ENCODE measurements at regions not wholly inside any gene's neighbourhood (a gene's known extent, or its start where the extent isn't known, plus 50 kb on each side); places are given as distances from the start of the nearest gene placed in this dataset.

DNA sequence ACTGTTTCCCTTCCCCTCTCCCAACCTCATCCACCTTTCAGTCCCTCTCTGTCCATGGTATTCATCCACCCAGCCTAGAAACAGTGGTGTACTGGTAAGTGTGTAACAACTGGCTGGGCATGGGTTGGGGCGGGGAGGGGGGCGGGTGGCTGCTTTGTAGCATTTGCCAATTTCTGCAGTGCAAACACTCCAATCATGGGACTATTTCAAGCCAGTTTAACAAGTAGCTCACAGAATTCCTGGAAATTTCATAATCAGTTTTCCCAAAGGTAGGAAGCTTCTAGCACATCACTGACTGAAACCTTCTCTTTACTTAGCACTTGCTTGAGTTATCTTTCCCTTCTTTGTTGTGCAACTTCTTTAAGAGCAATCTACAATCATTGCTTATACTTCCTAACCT lies 100.8 kb upstream of the WASF3 start:
- no peaks in the 10 kb centered on the region for H3K36me3 ChIP-seq (replicated peaks; ENCODE audit: control insufficient read depth, insufficient read depth, low read length)
- H3K4me3 ChIP-seq (ENCODE audit: insufficient read depth, low read depth, low read length) = no peak overlapping the region
- H3K27me3 ChIP-seq (ENCODE audit: control insufficient read depth, insufficient read depth, low read length) = no peaks in the 10 kb centered on the region
- DNase-seq = no peak

DNA sequence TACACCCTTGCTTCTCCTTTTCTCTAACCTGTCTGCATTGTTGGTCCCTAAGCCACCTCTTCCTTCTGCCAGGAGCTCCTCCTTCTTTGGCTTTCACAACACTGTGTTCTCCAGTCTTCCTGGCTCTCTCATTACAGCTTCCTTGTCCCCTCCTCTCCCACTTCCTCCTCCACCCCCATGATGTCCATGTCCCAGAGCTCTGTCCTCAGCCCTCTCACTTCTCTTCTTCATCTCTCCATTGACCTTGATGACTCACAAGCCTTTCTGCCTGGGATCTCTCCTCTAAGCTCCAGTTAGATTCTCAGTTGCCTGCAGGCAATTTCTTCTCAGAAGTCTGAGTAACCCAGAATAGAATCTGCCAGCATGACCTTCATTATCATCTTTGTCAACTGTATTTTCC lies 100.3 kb upstream of the WASF3 start:
- no peak overlapping the region for H3K4me3 ChIP-seq (ENCODE audit: insufficient read depth, low read depth, low read length)
- DNase-seq = no peak
- H3K36me3 ChIP-seq (replicated peaks; ENCODE audit: control insufficient read depth, insufficient read depth, low read length) = no peaks in the 10 kb centered on the region
- H3K27me3 ChIP-seq (ENCODE audit: control insufficient read depth, insufficient read depth, low read length) = no peaks in the 10 kb centered on the region

DNA sequence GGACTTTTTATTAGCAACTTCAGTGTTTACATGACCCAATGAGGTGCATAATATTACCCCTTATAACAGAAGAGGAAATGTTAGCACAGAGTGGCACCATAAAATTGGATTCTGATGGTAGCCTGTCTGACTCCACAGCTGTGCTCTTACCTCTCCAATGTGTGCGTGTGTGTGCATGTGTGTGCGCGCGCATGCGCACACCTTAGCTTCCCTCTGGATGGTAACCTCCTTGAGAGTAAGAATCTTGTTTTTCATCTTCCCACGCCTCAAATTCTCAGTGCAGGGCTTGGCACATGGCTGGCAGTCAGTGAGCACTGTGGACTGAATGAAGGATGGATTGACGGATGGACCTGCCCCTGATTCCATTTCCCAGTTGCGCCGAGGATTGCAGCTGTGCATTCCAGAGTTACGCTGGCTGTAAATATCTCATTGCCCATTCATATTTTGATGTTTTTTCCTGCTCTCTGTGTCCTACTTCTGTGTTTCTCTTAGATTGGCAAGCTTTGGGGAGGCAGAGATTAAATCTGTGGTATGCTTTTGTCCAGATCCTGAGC lies 99.2 kb upstream of the WASF3 start:
- Histone ChIP-seq H3K27me3 (ENCODE audit: control insufficient read depth, insufficient read depth, low read length) (no peaks in the 10 kb centered on the region), H3K4me3 (ENCODE audit: insufficient read depth, low read depth, low read length) (no peak overlapping the region), H3K36me3 (replicated peaks; ENCODE audit: control insufficient read depth, insufficient read depth, low read length) (no peaks in the 10 kb centered on the region)
- no peak for DNase-seq

DNA sequence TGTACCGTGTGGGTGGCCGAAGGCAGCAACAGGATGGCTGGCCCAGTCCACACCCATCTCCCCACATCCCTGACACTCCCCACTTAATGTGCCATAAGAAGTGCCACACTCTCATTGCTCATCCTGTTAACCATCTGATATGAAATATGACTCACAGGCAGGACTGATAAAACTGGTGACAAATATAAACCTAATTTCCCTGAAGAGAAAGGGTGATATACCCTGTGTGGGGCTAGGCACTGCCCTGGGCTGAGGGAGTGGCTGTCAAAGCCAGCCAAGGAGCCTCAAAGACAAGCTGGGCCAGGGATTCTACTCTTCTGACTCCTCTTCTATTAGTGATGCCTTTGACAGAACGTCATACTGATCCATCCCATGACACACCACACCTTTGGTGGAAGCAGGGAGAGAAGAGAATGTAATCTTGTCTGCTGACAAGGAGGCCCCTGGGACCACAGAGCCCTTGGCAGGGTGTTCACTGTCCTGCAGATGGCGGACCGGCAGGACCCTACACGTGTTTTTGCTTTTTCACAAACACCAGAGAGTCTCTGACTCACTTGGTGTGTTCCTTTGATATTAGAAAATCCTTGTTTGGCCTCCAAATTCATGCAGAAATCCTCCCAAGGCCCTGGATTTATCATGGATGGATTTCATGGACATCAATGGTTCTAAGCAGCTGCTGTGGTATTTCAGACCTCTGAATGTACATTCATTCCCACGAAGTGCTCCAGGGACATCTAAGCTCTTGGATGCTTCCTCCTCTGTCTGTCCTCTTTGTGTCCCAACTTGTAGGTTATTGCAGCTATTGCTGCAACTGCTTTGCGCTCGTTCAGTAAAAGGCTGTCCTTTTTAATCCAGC lies 98.0 kb upstream of the WASF3 start:
- Histone ChIP-seq H3K4me3 (ENCODE audit: insufficient read depth, low read depth, low read length) (no peak overlapping the region), H3K27me3 (ENCODE audit: control insufficient read depth, insufficient read depth, low read length) (no peaks in the 10 kb centered on the region), H3K36me3 (replicated peaks; ENCODE audit: control insufficient read depth, insufficient read depth, low read length) (no peaks in the 10 kb centered on the region)
- DNase-seq = no peak

DNA sequence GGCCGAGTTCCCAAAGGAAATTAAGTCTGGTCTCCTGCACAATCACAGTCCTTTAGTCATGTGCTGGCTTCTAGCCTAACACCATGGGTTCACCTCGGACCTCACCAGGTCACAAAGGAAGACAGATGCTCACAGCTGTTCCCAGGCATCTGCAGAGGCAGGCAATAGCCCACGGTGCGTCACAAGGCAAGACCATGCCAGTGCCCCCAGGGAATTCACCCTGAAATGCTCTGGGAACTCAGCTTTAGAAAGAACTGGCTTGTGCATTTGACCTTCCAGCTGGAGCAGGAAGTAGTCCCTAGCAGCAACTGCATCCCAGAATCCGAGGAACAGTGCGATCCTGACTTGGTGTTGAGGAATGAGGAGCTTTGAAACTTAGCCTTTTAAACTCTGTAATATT lies 96.8 kb upstream of the WASF3 start:
- Histone ChIP-seq H3K36me3 (replicated peaks; ENCODE audit: control insufficient read depth, insufficient read depth, low read length) (no peaks in the 10 kb centered on the region), H3K27me3 (ENCODE audit: control insufficient read depth, insufficient read depth, low read length) (no peaks in the 10 kb centered on the region), H3K4me3 (ENCODE audit: insufficient read depth, low read depth, low read length) (no peak overlapping the region)
- no peak for DNase-seq

DNA sequence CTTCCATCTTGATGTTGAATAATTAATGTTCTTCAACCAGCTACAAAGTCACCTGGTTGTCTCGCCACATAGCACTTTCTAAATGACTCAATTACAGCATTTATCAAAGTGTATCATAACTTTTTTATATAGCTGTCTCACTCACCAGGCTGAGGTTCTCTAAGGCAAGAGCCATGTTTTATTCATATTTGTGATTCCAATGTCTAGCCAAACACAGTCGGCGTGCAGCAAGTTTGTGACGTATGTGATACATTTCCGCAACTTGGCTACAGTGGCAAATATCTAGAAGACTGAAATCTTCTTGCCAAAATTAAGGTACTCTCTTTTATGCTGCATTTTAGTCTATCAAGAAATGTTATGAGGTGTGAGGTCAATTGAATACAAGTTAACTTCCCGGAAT lies 94.2 kb upstream of the WASF3 start:
- no peak for DNase-seq
- Histone ChIP-seq H3K4me3 (ENCODE audit: insufficient read depth, low read depth, low read length) (no peak overlapping the region), H3K27me3 (ENCODE audit: control insufficient read depth, insufficient read depth, low read length) (no peaks in the 10 kb centered on the region), H3K36me3 (replicated peaks; ENCODE audit: control insufficient read depth, insufficient read depth, low read length) (no peaks in the 10 kb centered on the region)

DNA sequence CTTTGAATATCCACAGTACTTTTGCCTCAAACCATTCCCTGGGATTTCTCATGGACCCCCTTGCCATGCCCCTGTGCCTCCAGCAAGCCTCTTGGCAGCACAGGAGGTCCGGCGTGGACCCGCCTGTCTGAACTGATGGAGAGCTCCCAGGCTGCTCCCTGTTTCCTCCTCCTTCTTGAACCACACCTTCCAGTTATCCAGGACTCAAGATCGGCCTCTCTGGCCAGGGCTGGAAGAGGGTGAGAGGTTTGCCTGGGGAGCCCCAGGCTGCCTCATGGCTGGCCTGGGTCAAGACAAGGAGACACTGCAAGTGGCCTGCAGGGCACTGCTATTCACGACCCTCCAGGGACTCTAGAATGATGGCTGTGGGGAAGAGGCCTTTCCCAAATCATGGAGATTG lies 93.6 kb upstream of the WASF3 start:
- DNase-seq = no peak
- Histone ChIP-seq H3K27me3 (ENCODE audit: control insufficient read depth, insufficient read depth, low read length) (no peaks in the 10 kb centered on the region), H3K4me3 (ENCODE audit: insufficient read depth, low read depth, low read length) (no peak overlapping the region)

DNA sequence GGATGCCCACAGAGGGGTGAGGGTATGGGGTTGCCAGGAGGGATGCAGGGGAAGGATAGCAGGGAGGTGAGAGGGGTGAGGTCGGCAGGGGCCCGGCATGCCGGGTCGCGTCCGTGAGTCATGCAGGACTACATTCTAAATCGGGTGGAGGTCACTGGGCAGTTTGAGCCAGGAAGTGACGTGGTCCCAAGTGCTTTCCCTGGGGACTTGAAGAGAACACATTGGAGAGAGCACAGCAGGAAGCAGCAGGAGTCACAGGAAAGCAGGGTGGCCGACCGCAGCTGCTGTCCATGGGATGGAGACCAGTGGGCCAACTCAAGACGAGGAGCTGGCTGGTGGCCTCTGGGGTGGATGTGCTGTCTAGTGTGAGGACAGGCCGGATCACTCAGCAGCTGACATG lies 92.0 kb upstream of the WASF3 start:
- H3K27me3 ChIP-seq (ENCODE audit: control insufficient read depth, insufficient read depth, low read length) = no peaks in the 10 kb centered on the region
- H3K4me3 ChIP-seq (ENCODE audit: insufficient read depth, low read depth, low read length) = no peak overlapping the region
- no peaks in the 10 kb centered on the region for H3K36me3 ChIP-seq (replicated peaks; ENCODE audit: control insufficient read depth, insufficient read depth, low read length)
- DNase-seq = no peak

More for the DNA sequence above, 93.6 kb upstream of the WASF3 start:
- no peaks in the 10 kb centered on the region for H3K36me3 ChIP-seq (replicated peaks; ENCODE audit: control insufficient read depth, insufficient read depth, low read length)

DNA sequence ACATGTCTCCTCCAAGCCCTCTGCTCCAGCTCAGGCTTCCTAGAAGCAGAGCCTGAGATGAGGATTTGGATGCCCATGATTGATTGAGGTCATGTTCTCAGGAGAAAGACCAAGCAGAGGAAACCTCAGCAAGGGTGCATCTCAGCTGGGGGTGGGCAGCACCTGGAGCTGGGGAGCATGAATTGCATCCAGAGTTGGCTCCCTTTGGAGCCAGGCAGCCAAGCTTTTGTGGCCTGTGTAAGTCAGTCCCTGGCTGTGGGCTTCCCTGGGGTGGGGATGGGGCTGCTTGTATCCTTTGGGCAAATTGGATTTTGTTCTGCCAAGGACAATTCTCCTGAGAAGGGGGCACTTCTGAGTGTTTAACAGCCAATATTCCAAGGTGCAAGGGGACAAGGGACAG lies 91.5 kb upstream of the WASF3 start:
- Histone ChIP-seq H3K4me3 (ENCODE audit: insufficient read depth, low read depth, low read length) (no peak overlapping the region), H3K36me3 (replicated peaks; ENCODE audit: control insufficient read depth, insufficient read depth, low read length) (no peaks in the 10 kb centered on the region), H3K27me3 (ENCODE audit: control insufficient read depth, insufficient read depth, low read length) (no peaks in the 10 kb centered on the region)
- no peak for DNase-seq

DNA sequence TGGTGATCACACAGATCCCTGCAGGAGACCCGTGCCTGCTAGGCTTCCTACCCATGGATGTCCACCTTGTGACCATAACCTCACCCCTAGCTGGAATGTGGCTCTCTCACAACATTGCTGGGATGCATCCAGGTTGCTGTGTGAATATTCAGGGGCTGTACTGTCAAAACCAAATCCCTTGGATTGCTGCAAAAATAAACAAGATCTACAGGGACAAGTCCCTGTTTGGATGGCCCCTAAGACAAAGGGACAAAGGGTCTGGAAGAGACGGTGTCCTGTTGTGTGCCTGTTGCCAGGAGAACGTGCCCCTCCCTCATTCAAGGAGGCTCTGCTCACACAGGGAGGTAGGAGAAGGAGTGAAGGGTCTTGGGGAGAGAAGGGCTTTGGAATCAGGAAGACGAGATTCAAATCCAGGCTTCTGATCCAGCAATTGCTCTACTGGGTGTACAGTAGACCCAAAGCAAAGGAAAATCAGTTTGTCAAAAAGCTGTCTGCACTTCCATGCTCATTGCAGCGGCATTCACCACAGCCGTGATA lies 89.2 kb upstream of the WASF3 start:
- no peak for DNase-seq
- H3K4me3 ChIP-seq (ENCODE audit: insufficient read depth, low read depth, low read length) = no peak overlapping the region
- H3K27me3 ChIP-seq (ENCODE audit: control insufficient read depth, insufficient read depth, low read length) = no peaks in the 10 kb centered on the region
- H3K36me3 ChIP-seq (replicated peaks; ENCODE audit: control insufficient read depth, insufficient read depth, low read length) = no peaks in the 10 kb centered on the region

DNA sequence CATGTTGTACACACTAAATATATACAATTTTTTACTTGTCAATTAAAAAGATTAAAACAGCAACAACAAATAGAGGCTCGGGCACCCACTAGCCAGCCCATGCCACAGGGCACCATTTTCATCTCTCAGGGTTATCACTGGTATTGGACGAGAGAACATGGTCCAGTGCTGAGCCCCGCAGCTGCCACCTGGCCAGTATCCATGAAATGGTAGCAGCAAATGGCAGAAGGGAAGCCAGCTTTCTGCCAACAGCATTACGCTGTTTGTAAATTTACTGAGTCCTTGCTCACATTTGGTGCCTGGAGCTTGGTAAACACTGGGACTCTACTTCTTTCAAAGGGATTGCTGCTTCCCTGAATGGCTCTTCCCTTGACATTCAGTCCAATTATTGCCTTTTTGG lies 87.9 kb upstream of the WASF3 start:
- Histone ChIP-seq H3K4me3 (ENCODE audit: insufficient read depth, low read depth, low read length) (no peak overlapping the region), H3K27me3 (ENCODE audit: control insufficient read depth, insufficient read depth, low read length) (no peaks in the 10 kb centered on the region), H3K36me3 (replicated peaks; ENCODE audit: control insufficient read depth, insufficient read depth, low read length) (no peaks in the 10 kb centered on the region)
- DNase-seq = no peak

DNA sequence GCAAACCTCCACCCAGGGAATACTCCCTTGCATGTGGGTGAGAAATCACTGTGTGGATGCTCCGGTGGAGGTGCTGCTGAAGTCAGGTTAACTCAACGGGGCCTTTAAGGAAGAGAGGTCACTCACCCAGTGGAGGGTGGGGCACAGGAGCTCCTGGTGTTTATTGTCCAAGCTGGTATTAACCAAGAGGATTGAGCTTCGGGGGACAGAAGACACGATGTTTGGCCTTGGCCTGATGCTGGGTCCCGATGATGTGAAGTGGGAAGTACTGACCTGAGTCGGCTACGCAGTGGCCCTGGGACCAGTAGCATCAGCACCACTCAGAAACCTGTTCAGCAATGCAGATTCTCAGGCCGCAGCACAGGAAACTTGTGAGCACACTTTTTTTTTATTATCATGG lies 85.7 kb upstream of the WASF3 start:
- no peaks in the 10 kb centered on the region for H3K27me3 ChIP-seq (ENCODE audit: control insufficient read depth, insufficient read depth, low read length)

DNA sequence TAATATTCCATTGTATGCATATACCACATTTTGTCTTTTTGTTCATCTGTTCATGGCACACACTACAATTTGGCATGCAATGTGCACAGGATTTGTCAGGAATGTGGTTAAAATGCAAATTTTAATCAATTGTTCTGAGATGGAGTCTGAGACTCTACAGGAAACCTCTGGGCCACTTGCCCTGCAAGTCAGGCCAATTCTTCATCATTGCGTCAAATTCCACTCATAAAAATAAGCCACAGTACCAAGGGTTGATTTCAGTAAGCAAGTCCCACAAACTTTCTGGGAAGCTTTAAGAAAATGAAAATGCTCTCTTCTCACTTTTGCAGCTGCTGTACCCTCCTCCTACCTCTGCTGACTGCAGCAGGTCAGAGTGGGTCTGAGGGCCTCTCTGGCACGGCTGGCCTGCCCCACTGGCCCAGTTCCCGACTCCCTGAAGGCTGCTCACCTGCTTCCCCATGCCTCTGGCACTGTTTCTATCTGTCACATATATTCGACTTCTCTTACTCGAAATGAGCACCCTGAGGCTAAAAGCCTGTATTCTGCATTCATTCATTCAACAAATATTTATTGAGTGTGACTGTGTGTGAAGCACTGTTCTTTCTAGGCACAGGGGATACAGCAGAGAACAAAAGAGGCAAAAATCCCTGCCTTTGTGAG lies 83.8 kb upstream of the WASF3 start:
- peak; percentile 10 for DNase-seq
- H3K36me3 ChIP-seq (replicated peaks; ENCODE audit: control insufficient read depth, insufficient read depth, low read length) = no peaks in the 10 kb centered on the region

More for the DNA sequence above, 85.7 kb upstream of the WASF3 start:
- DNase-seq = peak; percentile 6
- Histone ChIP-seq H3K4me3 (ENCODE audit: insufficient read depth, low read depth, low read length) (no peak overlapping the region), H3K36me3 (replicated peaks; ENCODE audit: control insufficient read depth, insufficient read depth, low read length) (no peaks in the 10 kb centered on the region)

DNA sequence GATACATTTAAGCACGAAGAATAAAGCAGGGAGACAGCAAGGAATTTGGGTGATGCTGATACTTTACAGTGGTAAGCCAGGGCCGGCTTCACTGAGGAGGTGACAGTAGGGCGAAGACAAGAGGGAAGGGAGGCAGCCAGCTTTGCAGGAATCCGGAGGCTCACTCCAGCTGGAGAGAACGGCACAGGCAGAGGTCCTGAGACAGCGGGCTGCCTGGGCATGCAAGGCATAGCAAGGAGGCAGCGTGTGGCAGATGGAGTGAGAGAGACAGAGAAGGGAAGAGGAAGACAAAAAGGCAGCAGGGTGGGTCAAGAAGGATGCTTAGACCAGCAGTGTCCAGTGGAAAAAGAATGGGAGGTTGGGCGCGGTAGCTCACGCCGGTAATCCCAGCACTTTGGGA lies 83.2 kb upstream of the WASF3 start:
- Histone ChIP-seq H3K27me3 (ENCODE audit: control insufficient read depth, insufficient read depth, low read length) (no peaks in the 10 kb centered on the region), H3K4me3 (ENCODE audit: insufficient read depth, low read depth, low read length) (no peak overlapping the region), H3K36me3 (replicated peaks; ENCODE audit: control insufficient read depth, insufficient read depth, low read length) (no peaks in the 10 kb centered on the region)
- DNase-seq = no peak

More for the DNA sequence above, 83.8 kb upstream of the WASF3 start:
- H3K4me3 ChIP-seq (ENCODE audit: insufficient read depth, low read depth, low read length) = no peak overlapping the region
- H3K27me3 ChIP-seq (ENCODE audit: control insufficient read depth, insufficient read depth, low read length) = no peaks in the 10 kb centered on the region
